ENCODE measurements at regions not wholly inside any gene's neighbourhood (a gene's known extent, or its start where the extent isn't known, plus 50 kb on each side); places are given as distances from the start of the nearest gene placed in this dataset.

- no peak for TF ChIP-seq CTCF (IDR thresholded peaks at IDR 0.05; ENCODE audit: low read depth, low read length)
- no peak overlapping the region for H3K4me3 ChIP-seq (ENCODE audit: low read depth, low read length)
These were observed 676.0 kb upstream of the MARCKS start for GRCh38 chr6:113181164-113181563.

GRCh38 chr6:113182370-113183141, 674.6 kb upstream of the MARCKS start:
- no peak for TF ChIP-seq CTCF (IDR thresholded peaks at IDR 0.05; ENCODE audit: low read depth, low read length)
- no peak overlapping the region for H3K4me3 ChIP-seq (ENCODE audit: low read depth, low read length)

- no peak overlapping the region for H3K4me3 ChIP-seq (ENCODE audit: low read depth, low read length)
- TF ChIP-seq CTCF (IDR thresholded peaks at IDR 0.05; ENCODE audit: low read depth, low read length) = no peak
These were observed 672.9 kb upstream of the MARCKS start for GRCh38 chr6:113184291-113184690.

GRCh38 chr6:113184736-113185135, 672.4 kb upstream of the MARCKS start:
- no peak overlapping the region for H3K4me3 ChIP-seq (ENCODE audit: low read depth, low read length)
- no peak for TF ChIP-seq CTCF (IDR thresholded peaks at IDR 0.05; ENCODE audit: low read depth, low read length)

GRCh38 chr6:113185299-113185698, 671.8 kb upstream of the MARCKS start:
- TF ChIP-seq CTCF (IDR thresholded peaks at IDR 0.05; ENCODE audit: low read depth, low read length) = no peak
- no peak overlapping the region for H3K4me3 ChIP-seq (ENCODE audit: low read depth, low read length)

- TF ChIP-seq CTCF (IDR thresholded peaks at IDR 0.05; ENCODE audit: low read depth, low read length) = no peak
- H3K4me3 ChIP-seq (ENCODE audit: low read depth, low read length) = no peak overlapping the region
These were observed 669.5 kb upstream of the MARCKS start for GRCh38 chr6:113187661-113188060.

- H3K4me3 ChIP-seq (ENCODE audit: low read depth, low read length) = no peak overlapping the region
- TF ChIP-seq CTCF (IDR thresholded peaks at IDR 0.05; ENCODE audit: low read depth, low read length) = no peak
These were observed 668.2 kb upstream of the MARCKS start for GRCh38 chr6:113188962-113189361.
